ENCODE measurements at regions not wholly inside any gene's neighbourhood (a gene's known extent, or its start where the extent isn't known, plus 50 kb on each side); places are given as distances from the start of the nearest gene placed in this dataset.

DNA sequence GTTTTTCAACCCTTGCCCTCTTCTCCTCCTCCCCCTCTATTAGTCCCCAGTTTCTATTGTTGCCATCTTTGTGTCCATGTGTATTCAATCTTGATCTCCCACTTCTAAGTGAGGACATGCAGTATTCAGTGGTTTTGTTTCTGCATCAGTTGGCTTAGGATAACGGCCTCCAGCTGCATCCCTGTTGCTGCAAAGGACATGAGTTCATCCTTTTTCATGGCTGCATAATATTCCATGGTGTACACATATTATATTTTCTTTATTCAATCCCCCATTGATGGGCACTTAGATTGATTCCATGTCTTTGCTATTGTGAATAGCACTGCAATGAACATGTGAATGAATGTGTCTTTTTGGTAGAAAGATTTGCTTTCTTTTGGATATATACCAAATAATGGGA lies 190.4 kb upstream of the LYZL1 start:
- no peak for DNase-seq

DNA sequence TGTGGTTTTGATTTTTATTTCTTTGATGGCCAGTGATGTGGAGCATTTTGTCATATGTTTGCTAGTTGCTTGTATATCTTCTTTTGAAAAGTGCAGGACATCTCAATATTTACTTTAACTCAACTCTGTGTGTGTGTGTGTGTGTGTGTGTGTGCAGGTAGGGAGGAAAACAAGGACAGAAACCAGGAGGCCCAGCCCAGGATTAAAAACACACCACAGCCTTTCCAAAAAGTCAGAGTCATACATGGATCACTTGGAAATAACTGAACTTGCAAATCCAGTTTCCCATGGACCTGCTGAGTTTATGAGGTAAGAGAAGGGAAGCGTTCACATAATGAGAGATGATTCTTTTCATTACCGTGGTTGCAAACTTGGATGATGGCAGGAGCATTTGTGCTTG lies 189.9 kb upstream of the LYZL1 start:
- DNase-seq: no peak

DNA sequence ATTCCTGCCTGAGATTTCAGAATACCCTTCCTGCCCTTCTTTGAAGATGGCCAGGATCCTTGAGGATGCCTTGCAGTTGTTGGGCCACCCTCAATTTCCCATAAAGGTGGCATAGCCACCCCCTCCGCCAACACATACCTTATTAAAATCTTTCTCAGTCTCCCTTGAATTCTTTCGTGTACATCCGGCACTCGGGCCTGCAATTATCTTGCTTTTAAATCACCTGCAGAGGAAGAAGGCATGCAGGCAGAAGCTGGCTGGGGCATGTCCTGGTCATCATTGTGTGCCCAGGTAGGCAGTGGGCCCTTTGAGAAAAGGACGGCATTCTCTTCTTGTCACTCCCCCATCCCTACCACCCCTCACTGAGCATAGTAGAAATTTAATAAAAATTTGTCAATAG lies 189.5 kb upstream of the LYZL1 start:
- no peak for DNase-seq

DNA sequence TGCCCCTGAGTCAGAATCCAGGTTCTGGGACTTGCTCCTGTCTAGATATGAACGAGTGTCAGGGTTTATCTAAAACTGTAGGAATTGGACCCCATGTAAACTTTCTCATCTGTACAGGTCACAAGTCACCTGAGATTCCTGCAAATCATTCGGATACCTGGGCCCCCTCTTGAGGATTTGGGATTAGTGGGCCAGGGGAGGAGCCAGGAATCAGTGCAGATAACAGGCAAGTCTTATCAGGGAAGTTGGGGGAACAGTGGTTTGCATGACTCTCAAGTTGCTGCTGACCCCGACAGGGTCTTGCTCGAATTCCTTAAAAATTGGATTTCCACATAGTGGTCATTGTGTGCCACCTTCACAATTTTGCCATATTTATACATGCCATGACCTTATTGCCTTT lies 188.4 kb upstream of the LYZL1 start:
- DNase-seq: no peak

DNA sequence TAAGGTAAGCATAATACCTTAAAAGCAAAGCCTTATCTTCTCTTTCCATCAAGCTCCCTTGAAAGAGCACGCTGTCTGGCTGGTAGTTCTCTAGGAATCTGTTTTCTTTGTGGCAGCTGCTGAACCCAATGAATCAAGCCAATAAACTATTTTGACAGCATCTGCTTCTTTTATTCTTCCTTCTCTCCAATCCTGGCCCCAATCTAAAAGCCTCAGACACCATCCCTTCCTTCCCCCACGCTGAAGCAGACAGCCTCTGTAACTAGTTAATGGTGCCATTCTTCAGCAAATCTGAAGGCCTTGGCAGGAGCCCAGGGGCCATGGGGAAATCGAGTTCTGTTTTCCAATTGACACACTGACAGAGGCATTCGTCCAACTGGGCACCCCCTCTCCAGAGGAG lies 186.6 kb upstream of the LYZL1 start:
- no peak for DNase-seq

DNA sequence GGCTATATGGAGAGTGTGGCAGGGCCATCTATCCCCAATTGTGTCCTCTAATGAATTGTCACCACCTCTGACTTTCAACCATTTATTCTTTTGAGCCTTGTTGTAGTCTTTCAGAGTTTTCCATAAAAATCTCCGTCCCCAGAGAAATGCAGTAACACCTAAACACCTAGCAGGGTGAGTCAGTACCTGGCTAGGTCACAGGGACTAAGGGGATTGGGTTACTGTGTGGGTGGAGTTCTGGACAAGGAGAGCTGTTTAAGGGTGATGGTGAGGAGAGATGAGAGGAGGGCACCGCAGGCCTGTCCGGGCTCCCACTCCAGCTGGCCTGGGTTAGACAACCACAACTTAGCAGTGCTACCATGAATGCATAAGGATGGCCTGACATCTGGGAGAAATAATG lies 186.2 kb upstream of the LYZL1 start:
- no peak for DNase-seq

DNA sequence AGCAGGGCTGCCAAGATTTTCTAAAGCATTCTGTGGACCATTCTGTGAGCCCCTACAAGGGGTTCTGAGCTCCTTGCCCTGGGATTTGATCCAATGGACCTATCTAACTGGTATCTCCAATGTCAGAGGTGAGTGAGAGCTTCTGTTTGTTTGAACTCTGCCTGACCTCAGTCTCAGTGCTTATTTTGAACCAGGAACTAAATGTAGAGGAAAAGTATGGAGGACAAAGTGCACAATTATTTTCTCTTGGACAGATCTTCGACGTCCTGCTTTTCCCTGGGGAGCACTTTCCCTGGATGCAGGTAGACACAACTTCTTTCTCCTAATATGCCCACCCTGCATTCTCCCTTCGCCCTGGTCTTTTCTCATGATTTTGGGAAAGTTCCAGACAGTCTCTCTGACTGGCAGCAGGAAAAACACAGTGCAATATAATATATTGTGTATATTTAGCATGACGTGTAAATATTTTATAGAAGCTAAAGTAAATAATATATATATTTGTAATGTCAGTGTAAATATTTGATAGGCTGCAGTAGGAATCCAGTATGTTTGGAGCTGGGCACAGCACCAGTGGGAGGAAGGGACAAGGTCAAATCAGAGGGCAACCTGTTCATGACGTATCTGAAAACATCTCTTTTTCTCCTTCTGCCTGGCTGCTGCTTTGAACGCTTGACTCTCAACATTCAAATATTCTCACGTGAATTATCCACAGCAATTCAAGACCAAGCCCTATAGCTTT lies 184.0 kb upstream of the LYZL1 start:
- no peak for DNase-seq

DNA sequence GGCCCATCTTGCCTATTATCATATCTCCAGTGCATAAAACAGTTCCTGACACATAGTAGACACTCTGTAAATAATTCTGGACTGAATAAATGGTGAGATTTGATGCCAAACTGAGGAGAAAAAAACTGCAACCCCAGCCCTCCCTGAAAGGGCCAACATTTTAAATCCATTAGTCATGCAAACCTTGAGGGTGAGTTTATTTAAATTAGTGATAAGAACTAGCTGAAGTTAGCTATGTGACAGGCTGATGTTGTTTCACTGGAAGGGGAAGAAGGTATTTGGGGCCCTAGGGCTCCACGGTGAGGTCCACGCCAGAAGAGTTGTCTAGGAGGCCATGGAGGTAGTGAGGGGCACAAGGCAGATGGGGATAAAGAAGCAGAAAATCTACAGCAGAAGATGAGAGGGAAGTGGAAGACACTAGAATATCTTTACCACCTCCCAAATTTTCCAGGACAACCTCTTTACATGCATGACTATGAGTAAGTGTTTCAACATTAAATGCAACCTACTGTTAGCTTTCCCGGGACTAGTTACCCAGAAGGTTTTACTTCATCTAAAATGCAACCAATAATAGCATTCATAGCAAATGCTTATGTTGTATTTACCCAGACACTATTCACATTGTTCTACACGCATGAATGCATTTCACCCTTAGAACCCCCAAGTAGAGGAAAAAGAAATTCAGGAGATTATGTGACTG lies 183.2 kb upstream of the LYZL1 start:
- DNase-seq: no peak

DNA sequence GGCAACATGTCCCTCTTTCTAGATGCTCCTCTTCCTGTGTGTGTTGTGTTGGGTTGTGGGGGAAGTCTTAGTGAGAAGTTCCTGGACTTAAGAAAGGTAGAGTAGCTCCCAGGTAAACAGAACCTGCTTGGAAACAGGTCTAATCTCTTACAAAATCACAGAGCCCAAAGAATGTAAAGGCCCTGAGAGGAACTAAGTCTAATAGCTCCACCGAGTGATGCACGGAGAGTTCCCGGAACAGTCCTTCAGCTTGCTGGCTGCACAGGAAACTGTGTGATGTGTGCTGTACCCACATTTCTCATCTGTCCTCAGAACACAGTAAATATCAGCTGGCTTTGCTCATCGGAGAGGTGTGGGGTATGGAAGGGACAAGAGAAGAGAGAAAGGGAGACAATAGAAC lies 182.6 kb upstream of the LYZL1 start:
- no peak for DNase-seq

DNA sequence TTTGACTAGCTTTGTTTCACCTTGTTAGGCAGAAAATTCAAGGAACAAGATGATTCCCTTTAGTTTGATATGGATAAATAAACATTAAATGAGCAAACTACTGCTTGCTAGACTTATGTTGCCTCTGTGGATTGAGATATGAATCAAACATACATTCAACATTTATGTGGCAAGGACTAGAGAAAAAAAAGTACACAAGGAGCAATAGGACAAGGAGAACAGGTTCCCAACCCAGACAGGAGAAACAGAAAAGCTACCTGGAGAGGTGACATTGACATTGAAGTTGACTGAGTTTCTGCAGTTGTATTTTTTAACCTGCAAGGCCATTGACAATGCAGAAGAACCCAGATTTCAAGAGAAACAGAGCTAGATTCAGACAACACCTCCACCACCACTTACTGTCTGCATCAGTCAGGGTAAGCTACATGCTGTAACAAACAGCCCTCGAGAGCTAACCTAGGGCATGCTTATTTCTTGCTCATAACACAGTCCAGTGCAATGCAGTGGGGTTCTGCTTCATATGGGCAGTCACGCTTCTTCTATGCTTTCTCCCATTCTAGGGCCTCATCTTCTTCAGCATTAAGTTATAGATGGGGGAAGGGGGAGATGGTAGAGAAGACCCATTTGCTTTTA lies 180.9 kb upstream of the LYZL1 start:
- no peak for DNase-seq

DNA sequence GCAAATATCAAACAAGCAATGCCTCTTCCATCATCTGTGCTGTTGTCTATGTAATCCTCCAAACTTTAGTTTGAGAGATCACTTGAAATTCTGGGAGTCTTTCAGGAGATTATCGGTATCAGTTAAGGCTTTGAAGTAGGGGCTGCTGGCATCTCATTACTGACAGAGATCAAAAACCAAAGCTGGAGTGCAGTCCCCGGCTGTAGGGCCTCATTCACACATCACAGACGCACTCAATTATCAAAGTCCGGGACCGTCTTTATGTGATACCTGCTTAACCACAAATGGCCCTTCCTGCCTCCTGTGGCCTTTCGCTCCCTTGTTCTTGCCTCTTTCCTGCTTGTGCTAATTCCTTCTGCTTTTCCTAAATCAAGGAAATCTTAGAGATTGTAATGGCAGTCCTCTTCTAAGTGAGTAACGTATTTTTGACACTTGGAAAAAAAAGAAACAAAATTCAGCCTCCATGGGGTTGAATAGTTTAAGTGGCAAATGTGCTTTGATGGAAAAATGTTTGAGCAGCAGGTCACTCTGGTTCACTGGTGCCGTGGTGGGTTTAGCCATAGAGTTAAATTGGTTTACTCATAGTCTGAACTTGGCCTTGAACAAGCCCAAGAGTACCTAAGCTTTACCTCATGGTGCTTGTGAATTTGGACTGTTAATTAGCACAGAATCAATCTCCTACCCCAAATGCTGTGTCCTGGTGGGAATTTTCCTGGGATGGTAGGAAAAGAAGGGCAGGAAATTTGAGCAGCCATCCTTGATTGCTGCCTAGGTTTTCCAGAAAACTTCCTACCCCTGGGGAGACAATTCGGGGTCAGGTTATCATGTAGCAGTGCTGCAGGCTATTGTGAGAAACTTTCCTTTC lies 178.9 kb upstream of the LYZL1 start:
- no peak for DNase-seq

DNA sequence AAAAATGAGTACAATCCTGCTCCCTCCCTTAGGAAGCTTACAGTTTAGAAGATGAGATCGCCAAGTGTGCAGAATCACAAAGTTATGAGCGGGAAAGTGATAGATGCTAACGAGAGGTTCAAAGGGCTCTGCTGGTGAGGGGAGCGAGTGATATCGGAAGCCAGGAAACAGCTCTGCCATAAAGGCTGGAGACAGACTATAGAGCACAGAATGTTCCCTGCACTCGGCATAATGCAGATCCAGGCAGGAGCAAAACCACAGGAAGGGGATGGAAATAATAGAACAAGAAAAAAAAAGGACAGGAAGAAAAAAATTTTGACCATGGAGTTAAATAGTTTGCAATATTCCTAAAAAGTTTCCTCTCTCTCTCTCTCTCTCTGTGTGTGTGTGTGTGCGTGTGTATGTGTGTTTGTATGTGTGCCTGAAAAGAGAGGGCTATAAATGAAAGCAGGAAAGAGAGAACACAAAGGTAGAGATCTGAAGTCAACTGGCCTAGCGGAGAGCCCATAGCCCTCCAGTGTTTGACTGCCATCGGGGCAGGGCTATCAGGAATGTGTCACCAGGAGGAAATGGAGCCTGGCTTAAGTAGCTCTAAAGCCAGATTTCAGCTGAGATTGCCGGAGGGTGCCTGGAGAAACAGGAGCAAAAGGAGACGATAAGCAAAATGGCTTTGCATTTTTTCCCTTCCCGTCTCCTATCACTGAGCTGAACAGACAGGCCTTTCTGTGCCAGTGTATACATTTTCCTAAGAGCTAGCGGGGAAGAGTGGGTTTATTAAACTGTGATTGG lies 175.8 kb upstream of the LYZL1 start:
- DNase-seq: no peak

DNA sequence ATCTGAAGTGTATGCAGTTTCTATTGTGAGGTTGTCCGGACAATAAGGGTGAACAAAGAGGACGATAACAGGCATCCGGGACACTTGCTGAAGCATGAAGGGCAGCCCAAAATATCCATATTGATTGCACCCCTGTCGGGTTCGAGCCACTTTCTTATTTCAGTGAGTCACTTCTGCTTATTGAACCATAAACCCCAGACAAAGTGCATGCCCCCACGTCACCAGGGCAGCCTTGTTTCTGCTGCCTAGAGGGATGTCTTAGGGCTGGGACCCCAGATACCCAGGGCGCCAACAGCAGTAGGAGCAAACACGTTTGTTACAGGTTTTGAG lies 175.3 kb upstream of the LYZL1 start:
- DNase-seq: no peak

DNA sequence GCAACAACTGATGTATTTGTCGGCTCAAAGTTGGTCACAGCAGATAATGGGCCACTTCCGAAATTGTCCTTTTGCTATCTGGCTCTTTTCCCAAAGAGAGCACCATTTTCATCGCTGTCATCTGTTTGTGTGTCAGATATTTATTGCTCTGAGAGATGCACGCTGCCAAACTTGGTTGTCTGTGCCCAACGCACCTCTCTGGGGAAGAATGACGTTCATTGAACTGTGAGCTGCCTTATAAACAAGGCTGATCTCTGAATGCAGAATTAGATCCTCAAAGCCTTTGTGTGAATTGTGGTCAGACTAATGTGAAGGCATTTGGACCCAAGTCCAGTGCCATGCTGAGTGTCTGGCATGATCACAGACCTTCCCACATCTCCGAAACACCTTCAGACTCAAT lies 174.7 kb upstream of the LYZL1 start:
- no peak for DNase-seq

DNA sequence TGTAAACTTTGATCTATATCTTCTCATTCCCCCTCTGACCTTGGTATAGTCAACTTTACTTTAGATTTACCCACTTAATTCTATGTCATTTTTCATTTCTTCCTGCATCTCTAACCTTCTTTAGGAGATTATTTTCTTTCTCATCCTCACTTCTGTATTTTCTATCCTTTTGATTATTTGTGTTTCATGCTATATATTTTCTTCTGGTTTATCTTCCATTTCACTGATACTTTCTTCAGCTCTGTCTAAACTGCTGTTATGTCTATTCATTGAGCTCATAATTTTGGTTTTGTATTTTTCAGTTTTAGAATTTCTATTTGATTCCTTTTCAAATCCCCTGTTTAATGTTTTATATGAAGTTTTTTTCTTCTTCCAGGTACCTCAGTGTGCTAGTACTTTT lies 171.1 kb upstream of the LYZL1 start:
- no peak for DNase-seq

DNA sequence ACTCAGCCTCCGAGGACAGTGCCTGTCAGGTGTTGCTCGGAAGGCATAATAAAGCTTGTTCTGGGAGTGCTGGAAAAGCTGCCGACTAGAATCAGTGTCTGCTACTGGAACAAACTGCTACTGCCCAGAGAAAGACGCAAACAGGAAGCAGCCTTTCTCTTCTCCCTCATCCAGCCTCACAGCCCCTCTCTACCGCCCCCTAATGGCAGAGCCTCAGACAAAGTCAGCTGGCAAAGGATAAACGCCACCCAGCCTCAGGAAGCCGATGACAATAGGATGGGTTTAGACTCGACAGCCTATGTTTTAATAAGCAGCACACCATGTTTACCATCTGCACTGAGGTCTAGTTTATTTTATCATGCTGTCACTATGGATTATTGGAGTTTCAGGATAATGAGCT lies 169.5 kb upstream of the LYZL1 start:
- no peak for DNase-seq

DNA sequence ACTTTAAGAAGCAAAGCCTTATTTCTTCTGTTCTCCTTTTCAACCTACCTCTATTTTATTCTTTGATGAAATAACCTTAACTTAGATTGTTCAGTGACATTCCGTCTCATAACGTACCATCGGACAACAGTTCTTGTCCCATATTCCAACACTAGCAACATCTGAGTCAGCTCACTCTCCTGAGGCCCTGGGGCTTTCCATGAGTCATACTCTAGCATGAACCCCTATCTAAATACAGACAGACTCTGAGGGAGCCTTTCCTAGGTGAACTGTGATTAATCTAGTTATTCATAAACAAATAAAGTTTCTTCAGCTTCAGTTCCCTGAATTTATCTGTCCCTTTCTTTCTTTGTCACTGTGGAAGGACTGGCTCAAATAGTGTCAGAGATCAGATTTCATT lies 168.7 kb upstream of the LYZL1 start:
- no peak for DNase-seq

DNA sequence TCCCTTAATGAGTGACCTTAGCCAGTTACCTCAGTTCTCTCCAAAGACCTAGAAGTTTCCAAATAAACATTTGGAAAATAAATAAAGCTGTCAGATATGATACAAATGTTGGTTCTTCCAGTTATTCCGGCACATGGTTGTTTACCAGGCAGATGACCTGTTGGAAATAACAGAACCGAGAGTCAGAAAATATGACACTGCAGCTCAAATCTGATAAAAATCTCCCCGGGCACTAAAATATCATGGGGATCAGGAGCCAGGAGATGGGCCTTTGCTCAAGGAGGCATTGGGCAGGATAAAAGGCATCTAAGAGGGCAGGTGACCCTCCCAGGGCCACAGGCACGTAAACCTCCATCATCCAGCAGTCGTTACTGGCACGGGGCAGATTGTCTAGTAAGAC lies 164.0 kb upstream of the LYZL1 start:
- no peak for DNase-seq

DNA sequence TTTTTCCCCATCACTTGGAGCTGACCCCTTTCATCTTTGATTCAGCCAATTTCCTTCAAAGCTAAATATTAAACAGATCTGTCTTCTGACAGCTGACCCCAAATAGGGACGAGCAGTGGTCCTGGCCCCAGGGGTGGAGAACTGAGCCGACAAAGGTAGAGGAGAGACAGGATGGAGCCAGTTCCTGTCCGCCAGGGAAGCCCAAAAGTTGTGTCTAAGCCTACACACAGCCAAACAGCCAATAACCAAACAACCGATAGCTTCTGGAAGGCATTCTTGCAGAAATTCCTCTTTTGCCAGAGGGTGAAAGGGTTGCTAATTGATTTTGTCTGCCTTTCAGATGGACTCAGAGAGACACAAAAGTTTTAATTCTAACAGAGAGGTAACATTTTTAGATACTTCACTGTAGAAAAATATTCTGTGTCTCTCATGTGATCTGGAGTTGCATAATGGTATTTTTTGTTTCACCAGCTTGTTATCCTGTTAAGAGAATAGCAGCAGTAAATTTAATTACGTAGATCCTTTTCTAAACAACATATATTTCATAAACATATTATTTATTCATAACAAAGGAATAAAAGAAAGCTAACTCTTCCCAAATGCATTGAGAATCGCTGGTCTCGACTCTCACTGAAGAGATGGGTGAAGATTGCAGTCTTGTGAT lies 161.7 kb upstream of the LYZL1 start:
- no peak for DNase-seq

DNA sequence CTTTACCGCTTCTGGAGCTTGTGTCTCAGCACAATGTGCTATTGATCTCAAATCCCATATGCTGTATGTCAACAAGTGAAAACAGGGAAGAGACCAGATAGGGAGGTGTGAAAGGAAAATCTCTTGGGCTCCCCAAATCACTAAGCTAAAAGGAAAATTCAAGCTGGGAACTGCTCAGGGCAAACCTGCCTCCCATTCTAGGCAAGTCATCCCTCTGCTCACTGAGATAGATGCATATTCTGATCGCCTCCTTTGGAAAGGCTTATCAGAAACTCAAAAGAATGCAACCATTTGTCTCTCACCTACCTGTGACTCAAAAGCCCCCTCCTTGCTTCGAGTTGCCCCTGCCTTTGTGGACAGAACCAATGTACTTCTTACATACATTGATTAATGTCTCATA lies 161.1 kb upstream of the LYZL1 start:
- DNase-seq: no peak

DNA sequence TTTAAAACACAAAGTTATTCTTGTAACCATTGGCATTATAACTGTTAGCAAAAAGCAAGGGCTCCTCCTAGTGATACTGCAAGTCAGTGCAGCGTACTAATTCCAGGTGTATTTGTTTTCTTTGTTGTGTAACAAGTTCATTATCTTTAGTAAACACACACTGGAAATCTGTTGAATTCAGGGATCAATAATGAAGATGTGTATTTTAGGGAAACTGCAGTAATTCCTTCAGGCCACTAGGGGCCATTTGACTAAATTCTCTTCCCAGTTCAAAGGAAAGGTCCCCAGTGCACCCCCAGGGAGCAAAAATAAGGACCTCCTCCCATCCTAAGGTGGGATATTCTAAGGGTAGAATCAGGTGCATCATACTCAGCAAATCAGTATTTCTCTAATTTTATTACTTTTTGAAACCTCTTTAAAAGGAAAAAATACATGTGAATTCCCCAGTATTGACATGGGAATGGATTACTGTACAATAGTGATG lies 158.6 kb upstream of the LYZL1 start:
- no peak for DNase-seq

DNA sequence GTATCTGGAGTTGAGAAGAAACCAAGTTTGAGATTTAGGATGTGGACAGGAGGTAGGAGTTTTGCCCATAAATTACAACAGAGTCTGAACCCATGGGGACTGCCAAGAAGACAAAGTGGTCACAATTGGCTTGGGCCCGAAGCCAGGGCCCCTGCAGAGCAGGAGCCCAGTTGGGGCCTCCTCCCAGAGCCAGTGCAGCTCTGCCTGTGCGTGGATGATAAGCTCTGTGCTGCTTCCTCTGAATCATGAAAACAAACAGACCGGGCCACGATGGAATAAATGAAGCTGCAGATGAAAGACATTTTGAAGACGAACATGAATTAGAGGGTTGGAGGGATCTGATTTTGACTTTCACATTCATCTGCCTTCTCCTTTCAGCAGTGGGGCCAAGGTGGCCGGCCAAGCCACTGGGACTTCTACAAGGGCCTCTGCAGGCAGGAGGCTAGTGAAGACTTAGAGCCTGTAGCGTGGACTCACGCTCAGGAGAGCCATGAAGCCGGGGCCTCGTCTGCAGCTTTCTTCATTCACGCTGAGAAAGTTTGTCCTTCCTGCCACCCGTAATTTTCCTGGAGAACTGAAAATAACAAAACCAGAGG lies 156.8 kb upstream of the LYZL1 start:
- DNase-seq: no peak

Measured in NCI-H510A (cell line).